Endothelial cell of umbilical vein (primary cell): ENCODE measurements at regions not wholly inside any gene's neighbourhood (a gene's known extent, or its start where the extent isn't known, plus 50 kb on each side); places are given as distances from the start of the nearest gene placed in this dataset.

Experiments
- CTCF ChIP-seq, 2 donors: IDR thresholded peaks; 1 replicate in 1 of 2; 2 replicates in 1 of 2; pipeline ENCODE4 v1.5.1; 2011; ENCODE audit warnings: low read length in 2 of 2, mild to moderate bottlenecking in 2 of 2, moderate library complexity in 2 of 2, control low read depth in 1 of 2, inconsistent platforms in 1 of 2, low read depth in 1 of 2; ENCODE audit not compliant: insufficient read depth in 1 of 2; ENCODE audit errors: extremely low read depth in 1 of 2
- EZH2 ChIP-seq: IDR thresholded peaks from 2 replicates; pipeline ENCODE4 v1.6.1; 2012; ENCODE audit warnings: borderline replicate concordance, low read depth, mild to moderate bottlenecking, moderate library complexity, low read length, inconsistent platforms; ENCODE audit not compliant: severe bottlenecking
- JUN ChIP-seq: IDR thresholded peaks from 2 replicates; pipeline ENCODE4 v1.6.1; 2011; ENCODE audit warnings: borderline replicate concordance, low read depth; ENCODE audit not compliant: insufficient read length, insufficient read depth
- MAX ChIP-seq: IDR thresholded peaks from 2 replicates; pipeline ENCODE4 v1.6.1; 2011; ENCODE audit not compliant: insufficient read depth, insufficient read length
- POLR2A ChIP-seq: IDR thresholded peaks from 2 replicates; pipeline ENCODE4 v1.6.1; 2012; ENCODE audit warnings: low read depth, mild to moderate bottlenecking, control low read depth, low read length
- POLR2AphosphoS5 ChIP-seq: IDR thresholded peaks from 2 replicates; pipeline ENCODE4 v1.6.1; 2012; ENCODE audit warnings: low read depth, mild to moderate bottlenecking, control low read depth, low read length, moderate library complexity; ENCODE audit not compliant: insufficient read depth

GRCh38 chr13:80262051-80262695 is 78.8 kb downstream of the SPRY2 start:
- TF ChIP-seq CTCF (IDR thresholded peaks at IDR 0.05; ENCODE audit: extremely low read depth in 1 of 2, insufficient read depth in 1 of 2, low read depth in 1 of 2, low read length in 2 of 2) (no peak), POLR2AphosphoS5 (no peak), MAX (no peak), EZH2 (no peak), POLR2A (no peak), JUN (no peak)
